SJSA1 (cell line): ENCODE measurements at regions not wholly inside any gene's neighbourhood (a gene's known extent, or its start where the extent isn't known, plus 50 kb on each side); places are given as distances from the start of the nearest gene placed in this dataset.
"Not testable (repeated sequence)": the region's sequence is repeated elsewhere in the genome, so short reads cannot be mapped to it uniquely, and the experiment has no call there.

ENCODE experiments used
- DNase-seq, 2 experiments: peaks; one replicate each; pipeline ENCODE4 v3.0.0-alpha.2; 2015 to 2020; ENCODE audit warnings: low spot score in 2 of 2, low read depth in 1 of 2
- H3K27ac ChIP-seq: fragments of 250-450 bp; sonication (Bioruptor Pico); 2 replicates; pipeline ENCODE4 v1.5.1; 2020; ENCODE audit warnings: mild to moderate bottlenecking, moderate library complexity
- H3K27me3 ChIP-seq: fragments of 250-450 bp; sonication (Bioruptor Pico); replicated peaks from 2 replicates; pipeline ENCODE4 v1.5.1; 2020; ENCODE audit warnings: mild to moderate bottlenecking, moderate library complexity
- H3K36me3 ChIP-seq: fragments of 250-450 bp; sonication (Bioruptor Pico); 2 replicates; pipeline ENCODE4 v1.5.1; 2020; ENCODE audit warnings: mild to moderate bottlenecking
- H3K4me1 ChIP-seq: fragments of 250-450 bp; sonication (Bioruptor Pico); replicated peaks from 2 replicates; pipeline ENCODE4 v1.6.1; 2021; ENCODE audit warnings: mild to moderate bottlenecking
- H3K4me3 ChIP-seq: fragments of 250-450 bp; sonication (Bioruptor Pico); 2 replicates; pipeline ENCODE4 v1.5.1; 2020; ENCODE audit warnings: mild to moderate bottlenecking
- H3K9me3 ChIP-seq: fragments of 250-450 bp; sonication (Bioruptor Pico); replicated peaks from 2 replicates; pipeline ENCODE4 v1.5.1; 2020; ENCODE audit warnings: mild to moderate bottlenecking

- Histone ChIP-seq H3K4me1 (peaks cover 44% of the 10 kb centered on the region), H3K27ac (peak overlapping the region; percentile 81), H3K36me3 (no peaks in the 10 kb centered on the region), H3K9me3 (no peaks in the 10 kb centered on the region; the same call in 1 of the 2 replicates), H3K4me3 (no peak overlapping the region), H3K27me3 (no peaks in the 10 kb centered on the region)
- DNase-seq = peak; percentile 85 to 87
These were observed 88.3 kb upstream of the ELAC2 start for GRCh38 chr17:13106171-13106570.

- Histone ChIP-seq H3K4me1 (peaks cover 44% of the 10 kb centered on the region), H3K4me3 (no peak overlapping the region), H3K36me3 (no peaks in the 10 kb centered on the region), H3K27ac (no peak overlapping the region), H3K27me3 (no peaks in the 10 kb centered on the region), H3K9me3 (no peaks in the 10 kb centered on the region; the same call in 1 of the 2 replicates)
- DNase-seq = no peak
These were observed 86.7 kb upstream of the ELAC2 start for GRCh38 chr17:13104576-13104975.

GRCh38 chr17:13102477-13102876, 84.7 kb upstream of the ELAC2 start:
- H3K4me3 ChIP-seq = no peak overlapping the region
- peaks cover 25% of the 10 kb centered on the region for H3K4me1 ChIP-seq
- no peaks in the 10 kb centered on the region; the same call in 1 of the 2 replicates for H3K9me3 ChIP-seq
- no peaks in the 10 kb centered on the region for H3K36me3 ChIP-seq
- no peak overlapping the region for H3K27ac ChIP-seq
- DNase-seq = no peak
- no peaks in the 10 kb centered on the region for H3K27me3 ChIP-seq

GRCh38 chr17:13099926-13100325, 82.1 kb upstream of the ELAC2 start:
- DNase-seq = no peak
- H3K4me1 ChIP-seq = peaks cover 7% of the 10 kb centered on the region; the same call in 1 of the 2 replicates
- H3K27ac ChIP-seq = no peak overlapping the region
- no peaks in the 10 kb centered on the region; the same call in 1 of the 2 replicates for H3K9me3 ChIP-seq
- H3K27me3 ChIP-seq = no peaks in the 10 kb centered on the region
- H3K36me3 ChIP-seq = no peaks in the 10 kb centered on the region
- no peak overlapping the region for H3K4me3 ChIP-seq

GRCh38 chr17:13099089-13099735, 81.4 kb upstream of the ELAC2 start:
- H3K4me1 ChIP-seq = 0 out of 2 replicates have a peak, but pooled peaks cover 7% of the 10 kb centered on the region
- no peaks in the 10 kb centered on the region for H3K36me3 ChIP-seq
- H3K27ac ChIP-seq = no peak overlapping the region
- no peak for DNase-seq
- H3K27me3 ChIP-seq = no peaks in the 10 kb centered on the region
- no peaks in the 10 kb centered on the region; the same call in 1 of the 2 replicates for H3K9me3 ChIP-seq
- no peak overlapping the region for H3K4me3 ChIP-seq

- Histone ChIP-seq H3K36me3 (no peaks in the 10 kb centered on the region), H3K27me3 (no peaks in the 10 kb centered on the region), H3K27ac (no peak overlapping the region)
These were observed 78.5 kb upstream of the ELAC2 start for GRCh38 chr17:13096291-13096690.

GRCh38 chr17:13092010-13092409, 74.2 kb upstream of the ELAC2 start:
- H3K27me3 ChIP-seq, DNase-seq, H3K36me3 ChIP-seq, H3K27ac ChIP-seq, H3K4me3 ChIP-seq, H3K9me3 ChIP-seq: not testable (repeated sequence)
- H3K4me1 ChIP-seq = peaks cover 39% of the 10 kb centered on the region

More at GRCh38 chr17:13096291-13096690, 78.5 kb upstream of the ELAC2 start:
- no peak for DNase-seq
- no peaks in the 10 kb centered on the region for H3K9me3 ChIP-seq
- H3K4me1 ChIP-seq = 0 out of 2 replicates have a peak, but pooled peaks cover 7% of the 10 kb centered on the region
- no peak overlapping the region for H3K4me3 ChIP-seq

GRCh38 chr17:13088666-13089065, 70.8 kb upstream of the ELAC2 start:
- Histone ChIP-seq H3K9me3 (no peaks in the 10 kb centered on the region), H3K4me3 (no peak overlapping the region), H3K36me3 (no peaks in the 10 kb centered on the region), H3K4me1 (peaks cover 46% of the 10 kb centered on the region), H3K27ac (no peak overlapping the region; the same call in 1 of the 2 replicates), H3K27me3 (no peaks in the 10 kb centered on the region)
- DNase-seq = peak; percentile 67 to 78

- no peak overlapping the region for H3K4me3 ChIP-seq
- H3K27ac ChIP-seq = no peak overlapping the region
- no peaks in the 10 kb centered on the region for H3K9me3 ChIP-seq
- H3K36me3 ChIP-seq = no peaks in the 10 kb centered on the region
- H3K27me3 ChIP-seq = no peaks in the 10 kb centered on the region
- DNase-seq = no peak
- H3K4me1 ChIP-seq = peaks cover 46% of the 10 kb centered on the region
These were observed 70.0 kb upstream of the ELAC2 start for GRCh38 chr17:13087802-13088201.

GRCh38 chr17:13086142-13086769, 68.4 kb upstream of the ELAC2 start:
- no peaks in the 10 kb centered on the region for H3K27me3 ChIP-seq
- H3K9me3 ChIP-seq = no peaks in the 10 kb centered on the region
- peaks cover 46% of the 10 kb centered on the region for H3K4me1 ChIP-seq
- no peaks in the 10 kb centered on the region for H3K36me3 ChIP-seq
- H3K4me3 ChIP-seq = no peak overlapping the region
- DNase-seq = no peak
- no peak overlapping the region for H3K27ac ChIP-seq

- peaks cover 46% of the 10 kb centered on the region for H3K4me1 ChIP-seq
- no peaks in the 10 kb centered on the region for H3K27me3 ChIP-seq
- H3K4me3 ChIP-seq = no peak overlapping the region
- no peak overlapping the region for H3K27ac ChIP-seq
- no peaks in the 10 kb centered on the region for H3K36me3 ChIP-seq
- H3K9me3 ChIP-seq = no peaks in the 10 kb centered on the region
- no peak for DNase-seq
These were observed 67.8 kb upstream of the ELAC2 start for GRCh38 chr17:13085578-13085977.

GRCh38 chr17:13084420-13084819, 66.6 kb upstream of the ELAC2 start:
- Histone ChIP-seq H3K36me3 (no peaks in the 10 kb centered on the region), H3K27ac (no peak overlapping the region), H3K27me3 (no peaks in the 10 kb centered on the region), H3K4me3 (no peak overlapping the region), H3K4me1 (peaks cover 37% of the 10 kb centered on the region), H3K9me3 (no peaks in the 10 kb centered on the region)
- no peak for DNase-seq

GRCh38 chr17:13078591-13079385, 61.0 kb upstream of the ELAC2 start:
- H3K27me3 ChIP-seq = no peaks in the 10 kb centered on the region
- no peaks in the 10 kb centered on the region for H3K36me3 ChIP-seq
- no peaks in the 10 kb centered on the region for H3K9me3 ChIP-seq
- no peak for DNase-seq
- H3K4me3 ChIP-seq = no peak overlapping the region
- H3K4me1 ChIP-seq = peaks cover 7% of the 10 kb centered on the region
- H3K27ac ChIP-seq = no peak overlapping the region

GRCh38 chr17:13076905-13077304, 59.1 kb upstream of the ELAC2 start:
- Histone ChIP-seq H3K36me3 (no peaks in the 10 kb centered on the region), H3K27me3 (no peaks in the 10 kb centered on the region), H3K4me3 (no peak overlapping the region), H3K27ac (no peak overlapping the region), H3K9me3 (no peaks in the 10 kb centered on the region), H3K4me1 (peaks cover 9% of the 10 kb centered on the region)
- DNase-seq = no peak
